ENCODE measurements at regions not wholly inside any gene's neighbourhood (a gene's known extent, or its start where the extent isn't known, plus 50 kb on each side); places are given as distances from the start of the nearest gene placed in this dataset.

- TF ChIP-seq CTCF (IDR thresholded peaks at IDR 0.05; ENCODE audit: low read depth, low read length, poor library complexity, severe bottlenecking): no peak
- TF ChIP-seq EZH2phosphoT487 (IDR thresholded peaks at IDR 0.05; ENCODE audit: borderline replicate concordance, low read length): no peak
Observed at GRCh38 chr10:118537623-118538022, 57.8 kb downstream of the PRLHR start.
